OCI-LY7 (cell line): ENCODE measurements at regions not wholly inside any gene's neighbourhood (a gene's known extent, or its start where the extent isn't known, plus 50 kb on each side); places are given as distances from the start of the nearest gene placed in this dataset.
"Not testable (repeated sequence)": the region's sequence is repeated elsewhere in the genome, so short reads cannot be mapped to it uniquely, and the experiment has no call there.

ENCODE experiments used
- BruUV-seq: library from RNA; stranded (reverse); fragments of 400-500 nt; replicated peaks from 2 replicates; lab custom pipeline; 2021; lab: Mats Ljungman, UMichigan
- CTCF ChIA-PET: fragments of 300-600 bp; sonication (Branson Sonifier 250); formaldehyde crosslinking; loops from one replicate; lab custom pipeline; 2022; ENCODE audit warnings: antibody characterized with exemption; ENCODE audit not compliant: unreplicated experiment; lab: Charles Lee
- POLR2A ChIA-PET: fragments of 300-600 bp; sonication (Branson Sonifier 250); formaldehyde crosslinking; loops from one replicate; lab custom pipeline; 2022; ENCODE audit warnings: antibody characterized with exemption; lab: Charles Lee
- DNase-seq: peaks from one replicate; pipeline ENCODE4 v3.0.0-alpha.2; 2015; ENCODE audit warnings: low spot score
- H2AFZ ChIP-seq: fragments of 200-600 bp; sonication (generic), shearing (Covaris generic); 2 replicates; pipeline ENCODE4 v1.6.1; 2014; ENCODE audit warnings: mild to moderate bottlenecking, antibody characterized with exemption, low read length, moderate library complexity
- H3K27ac ChIP-seq: fragments of 200-600 bp; sonication (generic); 2 replicates; pipeline ENCODE4 v1.5.1; 2014; ENCODE audit warnings: mixed run types, low read depth, mild to moderate bottlenecking, moderate library complexity, low read length, inconsistent platforms; ENCODE audit not compliant: poor library complexity, severe bottlenecking
- H3K36me3 ChIP-seq: fragments of 200-600 bp; sonication (generic); 2 replicates; pipeline ENCODE4 v1.6.1; 2014; ENCODE audit warnings: mild to moderate bottlenecking, antibody characterized with exemption, low read length, moderate library complexity, mixed read lengths; ENCODE audit not compliant: insufficient read depth
- H3K4me1 ChIP-seq: fragments of 200-600 bp; sonication (generic); 2 replicates; pipeline ENCODE4 v1.5.1; 2014; ENCODE audit warnings: mild to moderate bottlenecking, low read length; ENCODE audit not compliant: insufficient read depth, poor library complexity, severe bottlenecking
- H3K4me2 ChIP-seq: fragments of 200-600 bp; sonication (generic); 2 replicates; pipeline ENCODE4 v1.6.1; 2014; ENCODE audit warnings: mild to moderate bottlenecking, low read length
- H3K4me3 ChIP-seq: fragments of 200-600 bp; sonication (generic); 2 replicates; pipeline ENCODE4 v1.5.1; 2014; ENCODE audit warnings: mild to moderate bottlenecking, low read depth, low read length; ENCODE audit not compliant: poor library complexity, severe bottlenecking
- H3K79me2 ChIP-seq: fragments of 200-600 bp; sonication (generic); 2 replicates; pipeline ENCODE4 v1.6.1; 2016; ENCODE audit warnings: low read depth, mild to moderate bottlenecking, low read length, moderate library complexity, mixed read lengths; ENCODE audit not compliant: insufficient read depth
- H3K9me2 ChIP-seq: fragments of 200-600 bp; sonication (generic); 2 replicates; pipeline ENCODE4 v1.6.1; 2016; ENCODE audit warnings: mild to moderate bottlenecking, low read length, mixed read lengths; ENCODE audit not compliant: insufficient read depth
- H3K9me3 ChIP-seq: fragments of 200-600 bp; sonication (generic); 2 replicates; pipeline ENCODE4 v1.6.1; 2014; ENCODE audit warnings: mild to moderate bottlenecking, mixed run types, low read length, mixed read lengths
- H4K20me1 ChIP-seq: fragments of 200-600 bp; sonication (generic); 2 replicates; pipeline ENCODE4 v1.6.1; 2014; ENCODE audit warnings: mild to moderate bottlenecking, antibody characterized with exemption, low read length, moderate library complexity, mixed read lengths; ENCODE audit not compliant: insufficient read depth
- CTCF ChIP-seq: fragments of 200-600 bp; sonication (generic); conservative IDR thresholded peaks from 2 replicates; pipeline ENCODE4 v1.5.1; 2014; ENCODE audit warnings: mild to moderate bottlenecking, antibody characterized with exemption, low read length, moderate library complexity, mixed read lengths
- EZH2phosphoT487 ChIP-seq: fragments of 200-600 bp; sonication (generic); IDR thresholded peaks from 2 replicates; pipeline ENCODE4 v1.6.1; 2018; ENCODE audit warnings: low read depth, borderline replicate concordance, mild to moderate bottlenecking, mixed run types, antibody characterized with exemption, low read length, moderate library complexity, mixed read lengths
- intact Hi-C: fragments of 100-400 bp; cut with micrococcal nuclease; formaldehyde crosslinking; loops from one replicate; pipeline ENCODE4 v1.10.0; 2022; ENCODE audit not compliant: unreplicated experiment

- TF ChIP-seq EZH2phosphoT487 (no peak), CTCF (no peak)
- ChIA-PET POLR2A (no interaction called here), CTCF (interaction anchor here (0.6 kb wide), 1 partner anchor 1125 kb away, joined by 6 read pairs; no protein-coding TSS in a partner anchor)
- no TSS peak for BruUV-seq
- no peaks in the 10 kb centered on the region for H3K9me2 ChIP-seq
- H3K79me2 ChIP-seq = no peaks in the 10 kb centered on the region
- H3K4me1 ChIP-seq = no peaks in the 10 kb centered on the region
- no peaks in the 10 kb centered on the region for H3K9me3 ChIP-seq
- H3K36me3 ChIP-seq = no peaks in the 10 kb centered on the region
- intact Hi-C loops = no loop called here
- no peak overlapping the region for H3K27ac ChIP-seq
- DNase-seq = no peak
- no peak overlapping the region for H3K4me3 ChIP-seq
- no peak overlapping the region for H3K4me2 ChIP-seq
- H2AFZ ChIP-seq = no peak overlapping the region
- H4K20me1 ChIP-seq = no peaks in the 10 kb centered on the region
These were observed 243.9 kb downstream of the SLC4A3 start for GRCh38 chr2:219871351-219871750.

- Histone ChIP-seq H3K9me3 (no peaks in the 10 kb centered on the region), H3K27ac (no peak overlapping the region), H3K36me3 (no peaks in the 10 kb centered on the region), H3K9me2 (no peaks in the 10 kb centered on the region), H4K20me1 (no peaks in the 10 kb centered on the region), H3K79me2 (no peaks in the 10 kb centered on the region), H2AFZ (no peak overlapping the region), H3K4me2 (no peak overlapping the region), H3K4me3 (no peak overlapping the region), H3K4me1 (no peaks in the 10 kb centered on the region)
- no peak for DNase-seq
- TF ChIP-seq EZH2phosphoT487 = no peak
- TF ChIP-seq CTCF = no peak
- ChIA-PET POLR2A (no interaction called here), CTCF (no interaction called here)
- no TSS peak for BruUV-seq
- intact Hi-C loops = no loop called here
These were observed 247.6 kb downstream of the SLC4A3 start for GRCh38 chr2:219875036-219875435.

- H3K27ac ChIP-seq, POLR2A ChIA-PET, H3K9me2 ChIP-seq, H3K36me3 ChIP-seq, BruUV-seq, CTCF ChIA-PET, H3K4me2 ChIP-seq, intact Hi-C loops, H3K4me3 ChIP-seq, DNase-seq, H3K79me2 ChIP-seq, H2AFZ ChIP-seq, H4K20me1 ChIP-seq, H3K4me1 ChIP-seq, H3K9me3 ChIP-seq: not testable (repeated sequence)
These were observed 248.6 kb downstream of the SLC4A3 start for GRCh38 chr2:219875986-219876385.
